HCT116 (cell line): ENCODE measurements at regions not wholly inside any gene's neighbourhood (a gene's known extent, or its start where the extent isn't known, plus 50 kb on each side); places are given as distances from the start of the nearest gene placed in this dataset.

ENCODE experiments used
- ATAC-seq: fragments of 200-7000 bp; cut with Tn5 transposase; 2 replicates; pipeline ENCODE4 v1.9.1; 2020; ENCODE audit warnings: mild to moderate bottlenecking, moderate library complexity
- BruUV-seq: library from RNA; stranded (reverse); fragments of 400-500 nt; replicated peaks from 2 replicates; lab custom pipeline; 2021; lab: Mats Ljungman, UMichigan
- CTCF ChIA-PET: fragments of 300-600 bp; sonication (Branson Sonifier 250); formaldehyde crosslinking; loops from one replicate; lab custom pipeline; 2021; ENCODE audit warnings: antibody characterized with exemption; lab: Charles Lee
- POLR2A ChIA-PET: fragments of 300-600, 350-600 bp; sonication (Branson Sonifier 250); formaldehyde crosslinking; loops from one replicate; lab custom pipeline; 2021; ENCODE audit warnings: antibody characterized with exemption; lab: Charles Lee
- RAD21 ChIA-PET, 2 experiments: fragments of 300-600 bp; sonication (Branson Sonifier 250); formaldehyde crosslinking; loops; one replicate each; lab custom pipeline; 2023; ENCODE audit warnings: low total read pairs in 2 of 2; ENCODE audit not compliant: uncharacterized antibody in 2 of 2, unreplicated experiment in 2 of 2, low non-redundant PET in 1 of 2; lab: Charles Lee
- DNase-seq: peaks from one replicate; pipeline ENCODE4 v3.0.0-alpha.2; 2010; ENCODE audit warnings: low read depth, low spot score
- H2AFZ ChIP-seq: fragments of 200-600 bp; shearing (Covaris generic), sonication (generic); 2 replicates; pipeline ENCODE4 v1.6.1; 2017; ENCODE audit warnings: low read depth, mixed run types, mixed read lengths, antibody characterized with exemption, low read length; ENCODE audit not compliant: poor library complexity, severe bottlenecking
- H3K27ac ChIP-seq: 2 replicates; pipeline ENCODE4 v1.5.1; 2012; ENCODE audit warnings: low read depth, low read length
- H3K27me3 ChIP-seq: fragments of 200-600 bp; sonication (generic); 2 replicates; pipeline ENCODE4 v1.6.1; 2016; ENCODE audit warnings: mixed run types, low read length, mixed read lengths; ENCODE audit not compliant: insufficient read depth
- H3K36me3 ChIP-seq, 2 experiments: fragments of 200-500 bp in 1 of 2; fragments of 200-600 bp in 1 of 2; sonication (Bioruptor generic) in 1 of 2; sonication (generic) in 1 of 2; 2 replicates each; pipeline versions ENCODE4 v1.5.1 to v1.6.1; 2014 to 2016; ENCODE audit warnings: low read length in 2 of 2, inconsistent platforms in 1 of 2, mixed read lengths in 1 of 2, mixed run types in 1 of 2; ENCODE audit not compliant: insufficient read depth in 2 of 2, control insufficient read depth in 1 of 2
- H3K4me1 ChIP-seq, 2 experiments: fragments of 200-600 bp in 1 of 2; sonication (generic) in 1 of 2; 2 replicates each; pipeline versions ENCODE4 v1.5.1 to v1.6.1; 2012 to 2017; ENCODE audit warnings: low read length in 2 of 2, inconsistent platforms in 1 of 2, mild to moderate bottlenecking in 1 of 2, mixed read lengths in 1 of 2, mixed run types in 1 of 2, moderate library complexity in 1 of 2; ENCODE audit not compliant: insufficient read depth in 2 of 2, control insufficient read depth in 1 of 2
- H3K4me2 ChIP-seq: fragments of 200-600 bp; sonication (generic); 2 replicates; pipeline ENCODE4 v1.6.1; 2017; ENCODE audit warnings: mixed run types, low read length, mixed read lengths
- H3K4me3 ChIP-seq, 2 experiments: fragments of 200-600 bp in 1 of 2; sonication (generic) in 1 of 2; replicated peaks in 1 of 2; 2 replicates each; pipeline ENCODE4 v1.5.1; 2011 to 2016; ENCODE audit warnings: low read length in 2 of 2, control low read depth in 1 of 2, low read depth in 1 of 2, mild to moderate bottlenecking in 1 of 2, mixed read lengths in 1 of 2, mixed run types in 1 of 2
- H3K79me2 ChIP-seq: fragments of 200-600 bp; sonication (generic); 2 replicates; pipeline ENCODE4 v1.6.1; 2017; ENCODE audit warnings: mild to moderate bottlenecking, mixed run types, low read length, moderate library complexity, mixed read lengths; ENCODE audit not compliant: insufficient read depth
- H3K9ac ChIP-seq: fragments of 200-600 bp; sonication (generic); 2 replicates; pipeline ENCODE4 v1.6.1; 2016; ENCODE audit warnings: low read length, mixed read lengths
- H3K9me2 ChIP-seq: fragments of 200-600 bp; sonication (generic), shearing (Covaris generic); 2 replicates; pipeline ENCODE4 v1.6.1; 2017; ENCODE audit warnings: mixed run types, mild to moderate bottlenecking, moderate library complexity; ENCODE audit not compliant: insufficient read depth
- H3K9me3 ChIP-seq, 2 experiments: fragments of 200-500 bp in 1 of 2; fragments of 200-600 bp in 1 of 2; sonication (Bioruptor generic) in 1 of 2; sonication (generic) in 1 of 2; 2 replicates each; pipeline ENCODE4 v1.6.1; 2014 to 2017; ENCODE audit warnings: low read length in 2 of 2, mixed read lengths in 2 of 2, inconsistent platforms in 1 of 2, low read depth in 1 of 2, mild to moderate bottlenecking in 1 of 2, mixed run types in 1 of 2, moderate library complexity in 1 of 2; ENCODE audit not compliant: control insufficient read depth in 1 of 2, insufficient read depth in 1 of 2
- H4K20me1 ChIP-seq: fragments of 200-600 bp; sonication (generic), shearing (Covaris generic); 2 replicates; pipeline ENCODE4 v1.6.1; 2017; ENCODE audit warnings: mixed run types, mild to moderate bottlenecking, moderate library complexity; ENCODE audit not compliant: insufficient read depth
- CEBPB ChIP-seq: IDR thresholded peaks from 2 replicates; pipeline ENCODE4 v1.6.1; 2012; ENCODE audit warnings: low read depth
- EGR1 ChIP-seq: IDR thresholded peaks from 2 replicates; pipeline ENCODE4 v1.6.1; 2012; ENCODE audit warnings: low read depth
- ELF1 ChIP-seq: IDR thresholded peaks from 2 replicates; pipeline ENCODE4 v1.6.1; 2012; ENCODE audit warnings: low read depth, borderline replicate concordance
- EZH2 ChIP-seq: fragments of 200-600 bp; sonication (generic); IDR thresholded peaks from 2 replicates; pipeline ENCODE4 v1.6.1; 2017; ENCODE audit warnings: antibody characterized with exemption, mixed run types
- FOSL1 ChIP-seq: IDR thresholded peaks from 2 replicates; pipeline ENCODE4 v1.6.1; 2012; ENCODE audit warnings: low read depth
- JUND ChIP-seq: IDR thresholded peaks from 2 replicates; pipeline ENCODE4 v1.6.1; 2012
- MAX ChIP-seq: IDR thresholded peaks from 2 replicates; pipeline ENCODE4 v1.6.1; 2012
- POLR2A ChIP-seq: IDR thresholded peaks from 2 replicates; pipeline ENCODE4 v1.7.0; 2011; ENCODE audit warnings: borderline replicate concordance; ENCODE audit not compliant: insufficient read depth, insufficient read length; ENCODE audit errors: extremely low read depth
- POLR2AphosphoS5 ChIP-seq: IDR thresholded peaks from 2 replicates; pipeline ENCODE4 v1.6.1; 2011; ENCODE audit warnings: mild to moderate bottlenecking, low read depth, low read length, moderate library complexity
- RAD21 ChIP-seq: IDR thresholded peaks from 2 replicates; pipeline ENCODE4 v1.6.1; 2012; ENCODE audit warnings: low read depth, mild to moderate bottlenecking
- SIN3A ChIP-seq: IDR thresholded peaks from 2 replicates; pipeline ENCODE4 v1.6.1; 2012; ENCODE audit warnings: low read depth
- SRF ChIP-seq: IDR thresholded peaks from 2 replicates; pipeline ENCODE4 v1.6.1; 2012; ENCODE audit warnings: low read depth
- TCF7L2 ChIP-seq: IDR thresholded peaks from 2 replicates; pipeline ENCODE4 v1.7.0; 2011; ENCODE audit warnings: borderline replicate concordance, inconsistent platforms; ENCODE audit not compliant: insufficient read depth, insufficient read length; ENCODE audit errors: extremely low read depth
- ZFX ChIP-seq: fragments of 450-650 bp; IDR thresholded peaks from 2 replicates; pipeline ENCODE4 v1.6.1; 2017
- ZNF274 ChIP-seq: fragments of 200-500 bp; sonication (Bioruptor generic); IDR thresholded peaks from 2 replicates; pipeline ENCODE4 v1.6.1; 2014; ENCODE audit warnings: mild to moderate bottlenecking, low read depth, low read length, inconsistent platforms
- intact Hi-C: fragments of 100-400 bp; cut with micrococcal nuclease; formaldehyde crosslinking; loops from 2 replicates; pipeline ENCODE4 v1.10.0; 2022
- TF ChIP-seq, protein P1 (sequence below): IDR thresholded peaks from 2 replicates; pipeline ENCODE4 v1.6.1; 2012
- TF ChIP-seq, protein P2 (sequence below), 3 experiments: fragments of 200-600 bp in 1 of 3; sonication (generic) in 1 of 3; IDR thresholded peaks in 2 of 3; conservative IDR thresholded peaks in 1 of 3; 2 replicates each; pipeline ENCODE4 v1.5.1; 2012 to 2017; ENCODE audit warnings: low read depth in 2 of 3, low read length in 2 of 3, antibody characterized with exemption in 1 of 3, borderline replicate concordance in 1 of 3, control low read depth in 1 of 3, mild to moderate bottlenecking in 1 of 3, mixed read lengths in 1 of 3, mixed run types in 1 of 3, moderate library complexity in 1 of 3; ENCODE audit not compliant: insufficient read depth in 1 of 3

DNA sequence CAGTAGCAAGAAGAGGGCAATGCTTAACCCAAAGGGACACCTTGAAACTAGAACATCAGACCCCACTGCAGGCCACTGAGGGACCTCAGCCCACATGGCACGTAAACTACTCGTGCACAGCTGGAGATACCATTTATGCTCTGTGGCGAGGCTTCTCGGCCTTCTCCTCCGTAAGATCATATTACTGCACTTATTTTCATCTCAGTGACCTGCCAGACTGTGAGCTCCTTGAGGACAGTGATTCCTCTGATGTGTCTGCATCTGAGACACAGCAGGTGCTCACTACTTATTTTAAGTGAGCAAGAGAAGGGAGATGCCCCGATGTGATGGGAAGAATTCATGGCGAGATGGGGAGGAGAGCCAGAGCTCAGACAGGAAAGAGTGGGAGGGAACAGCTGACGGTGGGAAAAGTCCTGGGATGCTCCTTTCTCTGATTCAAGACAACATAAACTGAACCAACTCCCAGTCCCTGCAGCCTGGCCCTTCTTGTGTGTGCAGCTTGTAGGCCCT is 137.6 kb downstream of the RPLP1 start:
- H3K9ac ChIP-seq = no peak overlapping the region
- no peak overlapping the region for H3K27ac ChIP-seq
- H3K4me2 ChIP-seq = no peak overlapping the region
- H3K79me2 ChIP-seq = no peaks in the 10 kb centered on the region
- BruUV-seq = no TSS peak
- no peaks in the 10 kb centered on the region for H3K9me2 ChIP-seq
- H3K27me3 ChIP-seq = peaks cover 10% of the 10 kb centered on the region; the same call in 1 of the 2 replicates
- H3K9me3 ChIP-seq = no peaks in the 10 kb centered on the region
- ATAC-seq = no peak
- POLR2A ChIA-PET = no interaction called here
- H3K4me3 ChIP-seq = no peak overlapping the region
- H3K4me1 ChIP-seq = peaks cover 6 to 7% of the 10 kb centered on the region in 2 experiments; a peak in 1 of 4 replicates
- no peak for TF ChIP-seq TCF7L2
- TF ChIP-seq RAD21 = no peak
- TF ChIP-seq MAX = no peak
- TF ChIP-seq FOSL1 = no peak
- TF ChIP-seq EGR1 = no peak
- TF ChIP-seq, protein P1, sequence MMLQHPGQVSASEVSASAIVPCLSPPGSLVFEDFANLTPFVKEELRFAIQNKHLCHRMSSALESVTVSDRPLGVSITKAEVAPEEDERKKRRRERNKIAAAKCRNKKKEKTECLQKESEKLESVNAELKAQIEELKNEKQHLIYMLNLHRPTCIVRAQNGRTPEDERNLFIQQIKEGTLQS = no peak
- no peak for TF ChIP-seq JUND
- no peak for TF ChIP-seq EZH2
- TF ChIP-seq, protein P2, sequence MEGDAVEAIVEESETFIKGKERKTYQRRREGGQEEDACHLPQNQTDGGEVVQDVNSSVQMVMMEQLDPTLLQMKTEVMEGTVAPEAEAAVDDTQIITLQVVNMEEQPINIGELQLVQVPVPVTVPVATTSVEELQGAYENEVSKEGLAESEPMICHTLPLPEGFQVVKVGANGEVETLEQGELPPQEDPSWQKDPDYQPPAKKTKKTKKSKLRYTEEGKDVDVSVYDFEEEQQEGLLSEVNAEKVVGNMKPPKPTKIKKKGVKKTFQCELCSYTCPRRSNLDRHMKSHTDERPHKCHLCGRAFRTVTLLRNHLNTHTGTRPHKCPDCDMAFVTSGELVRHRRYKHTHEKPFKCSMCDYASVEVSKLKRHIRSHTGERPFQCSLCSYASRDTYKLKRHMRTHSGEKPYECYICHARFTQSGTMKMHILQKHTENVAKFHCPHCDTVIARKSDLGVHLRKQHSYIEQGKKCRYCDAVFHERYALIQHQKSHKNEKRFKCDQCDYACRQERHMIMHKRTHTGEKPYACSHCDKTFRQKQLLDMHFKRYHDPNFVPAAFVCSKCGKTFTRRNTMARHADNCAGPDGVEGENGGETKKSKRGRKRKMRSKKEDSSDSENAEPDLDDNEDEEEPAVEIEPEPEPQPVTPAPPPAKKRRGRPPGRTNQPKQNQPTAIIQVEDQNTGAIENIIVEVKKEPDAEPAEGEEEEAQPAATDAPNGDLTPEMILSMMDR (IDR thresholded peaks at IDR 0.05 in 2 of 3, conservative IDR thresholded peaks at IDR 0.05 in 1 of 3; ENCODE audit: borderline replicate concordance in 1 of 3, insufficient read depth in 1 of 3, low read depth in 2 of 3, low read length in 2 of 3) = no peak
- TF ChIP-seq ELF1 = no peak
- TF ChIP-seq POLR2AphosphoS5 = no peak
- no peak for TF ChIP-seq CEBPB
- TF ChIP-seq ZFX = no peak
- no peak for TF ChIP-seq SRF
- TF ChIP-seq ZNF274 = no peak
- no peak for TF ChIP-seq POLR2A
- TF ChIP-seq SIN3A = no peak
- H2AFZ ChIP-seq = no peak overlapping the region
- RAD21 ChIA-PET = no interaction called here
- H4K20me1 ChIP-seq = no peaks in the 10 kb centered on the region
- intact Hi-C loops = no loop called here
- CTCF ChIA-PET = no interaction called here
- H3K36me3 ChIP-seq = no peaks in the 10 kb centered on the region
- no peak for DNase-seq
